ENCODE measurements at regions not wholly inside any gene's neighbourhood (a gene's known extent, or its start where the extent isn't known, plus 50 kb on each side); places are given as distances from the start of the nearest gene placed in this dataset.

- FAIRE-seq = no peak
These were observed 151.0 kb downstream of the PCSK1 start for GRCh38 chr5:96282020-96282419.

GRCh38 chr5:96280946-96281393 lies 152.1 kb downstream of the PCSK1 start:
- no peak for FAIRE-seq

GRCh38 chr5:96279801-96280542 lies 153.1 kb downstream of the PCSK1 start:
- FAIRE-seq = no peak

- no peak for FAIRE-seq
These were observed 154.1 kb downstream of the PCSK1 start for GRCh38 chr5:96278981-96279380.

GRCh38 chr5:96275051-96275450 lies 158.0 kb downstream of the PCSK1 start:
- FAIRE-seq = no peak

- no peak for FAIRE-seq
These were observed 167.6 kb downstream of the PCSK1 start for GRCh38 chr5:96265487-96265886.

GRCh38 chr5:96264047-96264446 lies 169.0 kb downstream of the PCSK1 start:
- FAIRE-seq = no peak

GRCh38 chr5:96262105-96262504 lies 170.9 kb downstream of the PCSK1 start:
- no peak for FAIRE-seq

GRCh38 chr5:96260009-96260408 lies 173.0 kb downstream of the PCSK1 start:
- FAIRE-seq = no peak

- no peak for FAIRE-seq
These were observed 173.8 kb downstream of the PCSK1 start for GRCh38 chr5:96259151-96259772.

GRCh38 chr5:96258692-96259091 lies 174.4 kb downstream of the PCSK1 start:
- FAIRE-seq = no peak

GRCh38 chr5:96257904-96258303 lies 175.1 kb downstream of the PCSK1 start:
- no peak for FAIRE-seq

GRCh38 chr5:96256795-96257470 lies 176.1 kb downstream of the PCSK1 start:
- FAIRE-seq = no peak

- no peak for FAIRE-seq
These were observed 177.9 kb downstream of the PCSK1 start for GRCh38 chr5:96254980-96255691.

- no peak for FAIRE-seq
These were observed 179.9 kb downstream of the PCSK1 start for GRCh38 chr5:96253140-96253539.

GRCh38 chr5:96252596-96252995 lies 180.5 kb downstream of the PCSK1 start:
- no peak for FAIRE-seq

- FAIRE-seq = no peak
These were observed 182.3 kb downstream of the PCSK1 start for GRCh38 chr5:96250782-96251181.

GRCh38 chr5:96248131-96248530 lies 184.9 kb downstream of the PCSK1 start:
- FAIRE-seq = no peak

GRCh38 chr5:96247708-96248107 lies 185.3 kb downstream of the PCSK1 start:
- no peak for FAIRE-seq

GRCh38 chr5:96247097-96247701 lies 185.8 kb downstream of the PCSK1 start:
- no peak for FAIRE-seq

GRCh38 chr5:96245140-96246091 lies 187.6 kb downstream of the PCSK1 start:
- no peak for FAIRE-seq

GRCh38 chr5:96244696-96245095 lies 188.4 kb downstream of the PCSK1 start:
- no peak for FAIRE-seq
